Neural progenitor cell (in vitro differentiated cells): ENCODE measurements at regions not wholly inside any gene's neighbourhood (a gene's known extent, or its start where the extent isn't known, plus 50 kb on each side); places are given as distances from the start of the nearest gene placed in this dataset.
A peak's percentile ranks its signal among the peaks of the same experiment; 100 is the strongest.

ENCODE experiments used
- DNase-seq: peaks from one replicate; pipeline ENCODE4 v3.0.0-alpha.2; 2016; ENCODE audit warnings: low spot score
- H2AFZ ChIP-seq: fragments of 200-600 bp; sonication (generic); replicated peaks from 2 replicates; pipeline ENCODE4 v1.6.1; 2016; ENCODE audit warnings: antibody characterized with exemption
- H3F3A ChIP-seq: fragments of 200-600 bp; sonication (generic); 2 replicates; pipeline ENCODE4 v1.6.1; 2016; ENCODE audit warnings: antibody characterized with exemption, low read depth
- H3K27ac ChIP-seq: fragments of 200-600 bp; sonication (generic); 2 replicates; pipeline ENCODE4 v1.5.1; 2016; ENCODE audit warnings: mild to moderate bottlenecking
- H3K27me3 ChIP-seq: fragments of 200-600 bp; sonication (generic); 2 replicates; pipeline ENCODE4 v1.6.1; 2016; ENCODE audit warnings: mild to moderate bottlenecking, moderate library complexity
- H3K36me3 ChIP-seq: fragments of 200-600 bp; sonication (generic); 2 replicates; pipeline ENCODE4 v1.5.1; 2016
- H3K4me1 ChIP-seq: fragments of 200-600 bp; sonication (generic); 2 replicates; pipeline ENCODE4 v1.6.1; 2016; ENCODE audit warnings: mixed run types
- H3K4me2 ChIP-seq: fragments of 200-600 bp; sonication (generic); 2 replicates; pipeline ENCODE4 v1.6.1; 2016
- H3K4me3 ChIP-seq: fragments of 200-600 bp; sonication (generic); 2 replicates; pipeline ENCODE4 v1.5.1; 2016
- H3K79me2 ChIP-seq: fragments of 200-600 bp; sonication (generic); 2 replicates; pipeline ENCODE4 v1.6.1; 2016; ENCODE audit warnings: low read depth
- H3K9ac ChIP-seq: fragments of 200-600 bp; sonication (generic); 2 replicates; pipeline ENCODE4 v1.6.1; 2016
- H3K9me3 ChIP-seq: fragments of 200-600 bp; sonication (generic); 2 replicates; pipeline ENCODE4 v1.5.1; 2016; ENCODE audit warnings: low read depth
- H4K20me1 ChIP-seq: fragments of 200-600 bp; sonication (generic); 2 replicates; pipeline ENCODE4 v1.6.1; 2016; ENCODE audit warnings: low read depth
- H3K27ac Mint-ChIP-seq: 3 replicates; pipeline ENCODE4 v1.8.0; 2021; ENCODE audit warnings: mixed read lengths
- H3K27me3 Mint-ChIP-seq: 2 replicates; pipeline ENCODE4 v1.8.0; 2022; ENCODE audit warnings: low read depth, mild to moderate bottlenecking, inconsistent platforms, moderate library complexity, mixed read lengths; ENCODE audit not compliant: insufficient read depth
- H3K36me3 Mint-ChIP-seq: 3 replicates; pipeline ENCODE4 v1.8.0; 2021; ENCODE audit warnings: mixed read lengths
- H3K4me1 Mint-ChIP-seq: 3 replicates; pipeline ENCODE4 v1.8.0; 2021; ENCODE audit warnings: mixed read lengths
- H3K4me3 Mint-ChIP-seq: 3 replicates; pipeline ENCODE4 v1.8.0; 2021; ENCODE audit warnings: mild to moderate bottlenecking, moderate library complexity, mixed read lengths
- H3K9me3 Mint-ChIP-seq: 3 replicates; pipeline ENCODE4 v1.8.0; 2020; ENCODE audit warnings: mixed read lengths
- CTCF ChIP-seq: fragments of 200-600 bp; sonication (generic); IDR thresholded peaks from 2 replicates; pipeline ENCODE4 v1.5.1; 2017; ENCODE audit warnings: antibody characterized with exemption, mild to moderate bottlenecking
- EZH2 ChIP-seq: fragments of 200-600 bp; sonication (generic); IDR thresholded peaks from 2 replicates; pipeline ENCODE4 v1.6.1; 2017; ENCODE audit warnings: antibody characterized with exemption, mild to moderate bottlenecking, moderate library complexity
- EZH2phosphoT487 ChIP-seq: fragments of 200-600 bp; sonication (generic); IDR thresholded peaks from 2 replicates; pipeline ENCODE4 v1.6.1; 2017; ENCODE audit warnings: antibody characterized with exemption

GRCh38 chr13:58300974-58301681, 669.6 kb downstream of the PCDH17 start:
- H3K27ac ChIP-seq: no peak overlapping the region
- peak; percentile 12 for DNase-seq
- no peak overlapping the region for H3K4me2 ChIP-seq
- H3K4me3 ChIP-seq: no peak overlapping the region
- H4K20me1 ChIP-seq: no peaks in the 10 kb centered on the region
- Mint-ChIP-seq H3K9me3 (no peaks in the 10 kb centered on the region), H3K36me3 (no peaks in the 10 kb centered on the region), H3K27me3 (no peaks in the 10 kb centered on the region), H3K27ac (no peak overlapping the region), H3K4me1 (no peaks in the 10 kb centered on the region), H3K4me3 (no peak overlapping the region)
- no peak overlapping the region for H2AFZ ChIP-seq
- H3K27me3 ChIP-seq: no peaks in the 10 kb centered on the region
- H3K4me1 ChIP-seq: no peaks in the 10 kb centered on the region
- H3F3A ChIP-seq: no peaks in the 10 kb centered on the region
- H3K36me3 ChIP-seq: no peaks in the 10 kb centered on the region
- TF ChIP-seq EZH2 (no peak), CTCF (peak; percentile 31), EZH2phosphoT487 (no peak)
- no peak overlapping the region for H3K9ac ChIP-seq
- no peaks in the 10 kb centered on the region for H3K9me3 ChIP-seq
- H3K79me2 ChIP-seq: no peaks in the 10 kb centered on the region

GRCh38 chr13:58302349-58302748, 670.8 kb downstream of the PCDH17 start:
- DNase-seq: no peak
- no peak overlapping the region for H3K4me3 ChIP-seq

GRCh38 chr13:58306062-58306461, 674.5 kb downstream of the PCDH17 start:
- Mint-ChIP-seq H3K9me3 (no peaks in the 10 kb centered on the region), H3K4me3 (no peak overlapping the region), H3K36me3 (no peaks in the 10 kb centered on the region), H3K4me1 (no peaks in the 10 kb centered on the region), H3K27me3 (no peaks in the 10 kb centered on the region), H3K27ac (no peak overlapping the region)
- H3F3A ChIP-seq: no peaks in the 10 kb centered on the region
- H3K4me3 ChIP-seq: no peak overlapping the region
- H3K27me3 ChIP-seq: no peaks in the 10 kb centered on the region
- no peak overlapping the region for H2AFZ ChIP-seq
- DNase-seq: no peak
- no peaks in the 10 kb centered on the region for H3K79me2 ChIP-seq
- H3K4me2 ChIP-seq: no peak overlapping the region
- no peak overlapping the region for H3K27ac ChIP-seq
- TF ChIP-seq EZH2: no peak
- H3K4me1 ChIP-seq: no peaks in the 10 kb centered on the region
- no peak overlapping the region for H3K9ac ChIP-seq
- no peaks in the 10 kb centered on the region for H4K20me1 ChIP-seq
- H3K36me3 ChIP-seq: no peaks in the 10 kb centered on the region
- H3K9me3 ChIP-seq: no peaks in the 10 kb centered on the region

More at GRCh38 chr13:58302349-58302748, 670.8 kb downstream of the PCDH17 start:
- H3K4me3 Mint-ChIP-seq: no peak overlapping the region
- no peaks in the 10 kb centered on the region for H4K20me1 ChIP-seq
- no peaks in the 10 kb centered on the region for H3K4me1 Mint-ChIP-seq
- H3K36me3 Mint-ChIP-seq: no peaks in the 10 kb centered on the region
- TF ChIP-seq CTCF (no peak), EZH2 (no peak), EZH2phosphoT487 (no peak)
- no peaks in the 10 kb centered on the region for H3K4me1 ChIP-seq
- H3K79me2 ChIP-seq: no peaks in the 10 kb centered on the region
- no peak overlapping the region for H3K9ac ChIP-seq
- no peaks in the 10 kb centered on the region for H3K27me3 Mint-ChIP-seq
- no peaks in the 10 kb centered on the region for H3K36me3 ChIP-seq
- H3K27ac ChIP-seq: no peak overlapping the region
- H3K27ac Mint-ChIP-seq: no peak overlapping the region
- no peak overlapping the region for H3K4me2 ChIP-seq
- H2AFZ ChIP-seq: no peak overlapping the region
- H3K9me3 Mint-ChIP-seq: no peaks in the 10 kb centered on the region
- H3K27me3 ChIP-seq: no peaks in the 10 kb centered on the region
- H3F3A ChIP-seq: no peaks in the 10 kb centered on the region
- no peaks in the 10 kb centered on the region for H3K9me3 ChIP-seq

GRCh38 chr13:58313219-58313618, 681.7 kb downstream of the PCDH17 start:
- Mint-ChIP-seq H3K9me3 (peaks cover 3% of the 10 kb centered on the region), H3K4me1 (peaks cover 3% of the 10 kb centered on the region), H3K27ac (no peak overlapping the region), H3K27me3 (no peaks in the 10 kb centered on the region), H3K4me3 (no peak overlapping the region), H3K36me3 (no peaks in the 10 kb centered on the region)
- H3K4me2 ChIP-seq: no peak overlapping the region
- H3K4me1 ChIP-seq: no peaks in the 10 kb centered on the region
- no peak overlapping the region for H3K27ac ChIP-seq
- H4K20me1 ChIP-seq: no peaks in the 10 kb centered on the region
- TF ChIP-seq CTCF: no peak
- TF ChIP-seq EZH2phosphoT487: no peak
- no peak for TF ChIP-seq EZH2
- no peak overlapping the region for H2AFZ ChIP-seq
- no peaks in the 10 kb centered on the region for H3F3A ChIP-seq
- H3K4me3 ChIP-seq: no peak overlapping the region
- no peaks in the 10 kb centered on the region for H3K79me2 ChIP-seq
- no peak overlapping the region for H3K9ac ChIP-seq
- H3K9me3 ChIP-seq: no peaks in the 10 kb centered on the region
- no peaks in the 10 kb centered on the region for H3K27me3 ChIP-seq
- no peak for DNase-seq
- H3K36me3 ChIP-seq: no peaks in the 10 kb centered on the region
